ENCODE measurements at regions not wholly inside any gene's neighbourhood (a gene's known extent, or its start where the extent isn't known, plus 50 kb on each side); places are given as distances from the start of the nearest gene placed in this dataset.

DNA sequence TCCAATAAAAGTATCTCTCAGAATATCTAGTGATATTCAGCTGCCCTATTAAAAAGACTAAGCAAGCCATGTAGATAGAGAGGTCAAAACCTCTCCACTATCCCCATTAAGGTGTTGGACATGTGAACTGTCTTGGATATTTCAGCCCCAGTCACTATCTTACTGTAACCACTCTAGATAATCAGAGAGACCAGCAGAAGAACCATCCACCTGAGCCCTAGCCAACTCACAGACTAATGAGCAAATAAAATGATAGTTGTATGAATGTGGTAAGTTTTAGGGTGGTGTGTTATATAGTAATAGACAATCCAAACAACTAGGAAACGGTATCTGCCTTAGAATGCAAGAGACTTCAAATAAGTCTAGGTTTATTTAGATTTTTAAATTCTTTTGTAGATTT, 268.6 kb upstream of the KLF14 start:
- no peak for FAIRE-seq
- TF ChIP-seq TAF1 (IDR thresholded peaks at IDR 0.05; ENCODE audit: borderline replicate concordance, low read depth, low read length) (no peak), POLR2AphosphoS5 (IDR thresholded peaks at IDR 0.05; ENCODE audit: low read depth, low read length) (no peak), POLR2A (IDR thresholded peaks at IDR 0.05; ENCODE audit: low read depth, low read length) (no peak)
- no peak for DNase-seq (ENCODE audit: insufficient read length)

DNA sequence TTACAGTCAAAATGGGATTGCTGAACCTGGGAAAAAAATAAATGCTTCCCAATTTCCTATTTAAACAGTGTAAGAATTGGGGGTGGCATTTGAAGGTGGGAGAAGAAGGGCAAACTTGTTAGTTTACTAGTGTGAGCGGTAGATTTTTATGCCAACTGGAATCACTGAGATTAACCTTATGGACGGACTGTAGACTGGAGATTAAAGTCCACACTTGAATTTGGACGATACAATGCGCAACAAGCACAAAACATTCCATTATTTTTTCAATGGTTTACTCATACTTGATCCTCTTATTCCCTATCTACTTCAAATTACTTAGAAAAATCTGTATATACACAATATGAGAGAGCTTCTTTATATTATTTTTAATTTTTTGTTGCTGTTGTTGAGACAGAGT, 269.6 kb upstream of the KLF14 start:
- FAIRE-seq (no peak), DNase-seq (ENCODE audit: insufficient read length) (no peak)
- no peak for TF ChIP-seq POLR2A (IDR thresholded peaks at IDR 0.05; ENCODE audit: low read depth, low read length)
- TF ChIP-seq POLR2AphosphoS5 (IDR thresholded peaks at IDR 0.05; ENCODE audit: low read depth, low read length), result no peak
- TF ChIP-seq TAF1 (IDR thresholded peaks at IDR 0.05; ENCODE audit: borderline replicate concordance, low read depth, low read length), result no peak

DNA sequence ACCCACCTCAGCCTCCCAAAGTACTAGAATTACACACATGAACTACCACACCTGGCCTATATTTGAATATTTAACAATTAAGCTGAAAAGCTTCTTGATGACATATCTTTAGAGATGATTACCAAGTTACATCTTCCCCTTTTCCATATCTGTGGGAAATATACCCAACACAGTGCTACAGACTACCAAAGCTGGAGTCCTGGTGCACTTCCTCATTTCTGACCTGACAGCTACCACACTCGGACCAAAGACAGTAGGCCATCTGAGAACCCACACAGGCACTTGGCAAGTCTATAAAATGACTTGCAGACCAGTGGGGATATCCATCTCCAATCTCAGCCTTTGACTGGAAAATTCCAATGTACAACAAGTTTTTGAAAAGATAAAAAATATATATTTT, 270.4 kb upstream of the KLF14 start:
- TF ChIP-seq POLR2AphosphoS5 (IDR thresholded peaks at IDR 0.05; ENCODE audit: low read depth, low read length), result no peak
- TF ChIP-seq POLR2A (IDR thresholded peaks at IDR 0.05; ENCODE audit: low read depth, low read length), result no peak
- no peak for TF ChIP-seq TAF1 (IDR thresholded peaks at IDR 0.05; ENCODE audit: borderline replicate concordance, low read depth, low read length)
- FAIRE-seq, result no peak
- no peak for DNase-seq (ENCODE audit: insufficient read length)

DNA sequence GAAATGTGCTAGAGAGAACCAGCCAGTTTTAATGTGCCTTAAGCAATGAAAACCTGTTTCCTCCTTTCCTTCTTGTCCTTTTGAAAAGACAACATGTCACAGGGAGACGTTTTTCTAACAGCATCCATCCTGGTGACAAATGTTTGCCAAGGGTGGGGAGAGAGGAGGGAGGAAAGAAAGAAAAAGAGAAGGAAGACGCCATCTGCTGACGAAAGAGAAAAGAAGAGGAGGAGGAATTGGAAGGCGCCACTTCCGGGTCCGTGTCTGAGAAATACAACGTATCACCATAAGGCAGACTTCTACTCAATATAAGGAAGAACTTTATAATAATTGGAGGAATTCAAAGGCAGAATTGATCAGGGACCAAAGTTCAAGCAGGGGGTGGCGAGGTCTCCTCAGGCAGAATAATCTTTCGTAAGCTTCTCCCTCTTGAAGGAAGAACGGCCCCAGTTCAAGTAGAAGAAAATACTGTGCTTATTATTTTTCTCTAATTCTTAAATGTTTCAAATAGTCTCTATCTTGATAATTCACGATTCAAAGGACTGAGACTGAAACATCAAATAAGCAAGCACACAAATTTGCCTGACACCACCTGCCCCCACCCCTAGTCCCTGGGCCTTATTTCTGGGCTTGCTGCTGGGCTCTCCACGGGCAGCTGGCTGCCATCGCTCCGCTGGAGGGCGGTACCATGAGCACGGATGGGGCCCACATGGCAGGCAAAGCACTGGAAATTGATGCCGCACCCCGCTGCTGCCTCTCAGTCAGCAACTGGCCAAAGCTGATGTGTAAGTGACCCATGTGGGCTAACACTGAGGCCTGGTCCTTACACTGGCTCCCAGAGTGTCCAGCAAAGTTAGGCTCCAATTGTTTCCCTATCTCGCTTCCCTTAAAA, 273.7 kb upstream of the KLF14 start:
- TF ChIP-seq TAF1 (IDR thresholded peaks at IDR 0.05; ENCODE audit: borderline replicate concordance, low read depth, low read length) (0 out of 2 replicates have a peak, but pooled peaks have one; percentile 17), POLR2A (IDR thresholded peaks at IDR 0.05; ENCODE audit: low read depth, low read length) (peak; percentile 42; the same call in 1 of the 2 replicates), POLR2AphosphoS5 (IDR thresholded peaks at IDR 0.05; ENCODE audit: low read depth, low read length) (peak; percentile 60)
- DNase-seq (ENCODE audit: insufficient read length), result no peak
- FAIRE-seq, result peak; percentile 89

DNA sequence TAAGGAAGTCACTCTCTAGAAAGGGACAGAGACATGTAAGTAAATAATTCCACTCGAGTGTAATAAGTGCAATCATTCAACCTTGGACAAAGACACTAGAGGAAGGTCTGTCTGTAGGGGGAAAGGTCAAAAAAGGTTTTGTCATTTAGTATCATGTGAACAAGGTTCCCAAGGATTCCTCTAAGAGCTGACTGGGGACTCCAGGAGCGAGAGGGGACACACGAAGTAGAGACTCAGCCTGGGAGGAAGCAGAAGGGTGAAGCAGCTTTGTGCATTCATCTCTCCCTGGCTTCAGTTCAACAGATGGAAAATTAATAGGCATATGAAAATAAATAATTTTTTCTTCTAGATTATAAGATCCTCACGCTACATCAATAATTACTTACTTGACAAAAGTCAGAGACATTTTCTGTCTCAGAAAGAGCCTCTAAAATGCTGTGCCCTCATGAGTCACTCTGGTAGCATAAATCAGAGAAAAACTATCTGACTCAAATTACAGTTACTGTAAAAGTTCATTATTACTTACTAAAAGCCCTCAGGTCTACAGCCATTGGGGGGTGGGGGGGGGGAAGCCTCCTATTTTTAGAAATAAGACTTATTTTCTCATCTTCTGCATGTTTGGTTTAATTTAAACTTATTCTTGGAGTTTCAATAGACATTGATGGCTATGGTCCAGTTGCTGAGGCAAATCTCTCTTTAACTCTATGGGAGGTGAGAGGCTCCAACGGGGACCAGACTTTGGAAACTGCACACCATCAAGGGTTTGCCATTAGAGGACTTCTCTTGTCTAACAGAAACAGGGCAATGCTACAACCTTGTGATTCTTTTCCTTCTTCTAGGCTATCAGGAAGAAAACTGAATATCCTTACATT, 275.1 kb upstream of the KLF14 start:
- DNase-seq (ENCODE audit: insufficient read length), result no peak
- TF ChIP-seq POLR2A (IDR thresholded peaks at IDR 0.05; ENCODE audit: low read depth, low read length) (no peak), POLR2AphosphoS5 (IDR thresholded peaks at IDR 0.05; ENCODE audit: low read depth, low read length) (no peak), TAF1 (IDR thresholded peaks at IDR 0.05; ENCODE audit: borderline replicate concordance, low read depth, low read length) (no peak)
- no peak for FAIRE-seq

DNA sequence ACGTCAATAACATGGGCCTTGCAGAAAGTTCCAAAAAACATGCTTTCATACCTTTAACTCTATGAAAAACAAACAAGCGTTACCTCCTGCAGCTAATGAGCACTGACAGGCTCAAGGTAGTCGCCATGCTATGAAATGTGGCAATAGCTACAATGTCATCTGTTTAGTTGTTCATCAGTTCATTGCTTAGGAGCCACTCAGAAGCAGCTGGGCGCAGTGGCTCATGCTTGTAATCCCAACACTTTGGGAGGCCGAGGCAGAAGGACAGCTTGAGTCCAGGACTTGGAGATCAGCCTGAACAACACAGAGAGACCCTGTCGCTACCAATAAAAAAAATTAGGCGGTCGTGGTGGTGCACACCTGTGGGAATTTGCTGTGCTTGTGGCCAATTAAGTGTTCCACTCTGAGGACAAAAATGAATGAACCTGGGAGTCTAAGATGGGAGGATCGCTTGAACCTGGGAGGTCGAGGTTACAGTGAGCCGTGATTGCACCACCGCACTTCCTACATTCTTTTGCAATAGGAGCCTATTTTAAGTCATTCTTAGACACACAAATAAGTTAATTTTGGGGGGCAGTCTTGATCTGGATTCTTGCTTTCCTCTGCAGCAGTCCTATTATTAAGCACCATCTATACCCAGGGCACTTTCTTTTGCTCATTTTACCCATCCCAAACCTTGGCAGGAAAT, 276.2 kb upstream of the KLF14 start:
- TF ChIP-seq POLR2AphosphoS5 (IDR thresholded peaks at IDR 0.05; ENCODE audit: low read depth, low read length), result no peak
- no peak for TF ChIP-seq TAF1 (IDR thresholded peaks at IDR 0.05; ENCODE audit: borderline replicate concordance, low read depth, low read length)
- no peak for TF ChIP-seq POLR2A (IDR thresholded peaks at IDR 0.05; ENCODE audit: low read depth, low read length)
- DNase-seq (ENCODE audit: insufficient read length) (no peak), FAIRE-seq (no peak)

DNA sequence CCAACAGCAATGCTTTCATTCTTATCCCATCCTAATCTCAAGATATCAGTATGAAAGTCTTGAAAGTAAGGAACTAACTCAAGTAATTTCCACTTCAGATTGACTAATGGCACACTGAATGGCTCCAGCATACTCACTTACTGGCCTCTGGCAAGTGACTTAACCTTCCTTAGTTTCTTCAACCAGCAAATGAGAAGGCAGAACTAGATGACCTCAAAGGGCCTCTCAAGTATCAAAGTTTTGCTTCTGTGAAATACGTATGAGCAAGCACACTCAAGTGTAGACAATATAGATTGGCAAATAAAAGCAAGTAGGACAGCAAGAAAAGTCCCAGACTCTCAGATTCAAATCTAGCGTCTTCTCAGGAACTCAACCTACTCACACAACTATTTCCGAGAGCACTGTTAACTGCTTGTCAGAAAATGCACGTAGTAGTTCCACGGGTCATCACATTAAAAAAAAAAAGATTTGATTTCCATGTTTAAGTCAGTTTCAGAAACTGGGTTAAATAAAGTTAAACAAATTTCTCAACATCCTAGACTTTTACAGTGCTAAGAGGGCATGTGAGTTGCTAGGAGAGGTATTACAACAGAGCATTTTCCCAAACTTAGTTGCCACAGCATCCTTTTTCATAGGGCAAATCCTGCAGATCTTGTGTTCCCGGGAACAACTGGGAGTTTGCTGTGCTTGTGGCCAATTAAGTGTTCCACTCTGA, 276.9 kb upstream of the KLF14 start:
- TF ChIP-seq TAF1 (IDR thresholded peaks at IDR 0.05; ENCODE audit: borderline replicate concordance, low read depth, low read length) (no peak), POLR2A (IDR thresholded peaks at IDR 0.05; ENCODE audit: low read depth, low read length) (no peak), POLR2AphosphoS5 (IDR thresholded peaks at IDR 0.05; ENCODE audit: low read depth, low read length) (no peak)
- FAIRE-seq, result peak; percentile 27
- no peak for DNase-seq (ENCODE audit: insufficient read length)

DNA sequence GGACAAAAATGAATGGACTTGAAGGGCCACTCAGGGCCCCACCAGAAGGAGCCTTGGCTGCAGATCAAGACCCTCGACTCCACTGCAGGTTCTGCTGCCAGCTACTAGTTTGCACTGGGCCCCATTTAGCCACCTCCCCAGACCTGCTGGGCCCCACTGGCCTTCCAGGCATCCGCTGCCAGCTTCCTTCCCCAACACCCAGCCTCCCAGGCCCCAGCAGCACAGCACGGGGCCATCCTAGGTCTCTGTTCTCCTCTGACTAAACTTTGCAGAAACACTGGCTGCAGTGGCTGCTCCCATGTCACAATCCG, 277.4 kb upstream of the KLF14 start:
- no peak for FAIRE-seq
- DNase-seq (ENCODE audit: insufficient read length), result no peak
- no peak for TF ChIP-seq POLR2AphosphoS5 (IDR thresholded peaks at IDR 0.05; ENCODE audit: low read depth, low read length)
- TF ChIP-seq POLR2A (IDR thresholded peaks at IDR 0.05; ENCODE audit: low read depth, low read length), result no peak
- no peak for TF ChIP-seq TAF1 (IDR thresholded peaks at IDR 0.05; ENCODE audit: borderline replicate concordance, low read depth, low read length)

DNA sequence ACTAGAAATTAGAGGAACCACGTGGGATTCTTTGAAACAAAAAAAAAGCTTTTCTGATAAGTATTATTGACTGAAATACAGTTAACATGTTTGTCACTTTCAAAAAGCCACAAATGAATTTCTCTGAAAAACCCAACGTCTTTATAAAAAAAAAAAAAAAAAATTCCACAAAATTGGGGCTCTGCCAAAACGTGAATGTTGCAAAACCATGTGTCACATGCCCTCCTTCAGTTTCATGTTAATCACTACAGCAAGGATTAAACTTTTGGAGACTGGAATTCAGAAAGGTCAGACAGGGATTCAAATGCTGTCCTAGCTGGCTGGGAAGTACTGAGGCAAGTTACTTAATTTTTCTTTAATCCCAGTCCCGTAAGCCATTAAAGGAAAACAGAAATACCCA, 278.0 kb upstream of the KLF14 start:
- DNase-seq (ENCODE audit: insufficient read length), result no peak
- FAIRE-seq, result no peak
- TF ChIP-seq TAF1 (IDR thresholded peaks at IDR 0.05; ENCODE audit: borderline replicate concordance, low read depth, low read length) (no peak), POLR2A (IDR thresholded peaks at IDR 0.05; ENCODE audit: low read depth, low read length) (no peak), POLR2AphosphoS5 (IDR thresholded peaks at IDR 0.05; ENCODE audit: low read depth, low read length) (no peak)

DNA sequence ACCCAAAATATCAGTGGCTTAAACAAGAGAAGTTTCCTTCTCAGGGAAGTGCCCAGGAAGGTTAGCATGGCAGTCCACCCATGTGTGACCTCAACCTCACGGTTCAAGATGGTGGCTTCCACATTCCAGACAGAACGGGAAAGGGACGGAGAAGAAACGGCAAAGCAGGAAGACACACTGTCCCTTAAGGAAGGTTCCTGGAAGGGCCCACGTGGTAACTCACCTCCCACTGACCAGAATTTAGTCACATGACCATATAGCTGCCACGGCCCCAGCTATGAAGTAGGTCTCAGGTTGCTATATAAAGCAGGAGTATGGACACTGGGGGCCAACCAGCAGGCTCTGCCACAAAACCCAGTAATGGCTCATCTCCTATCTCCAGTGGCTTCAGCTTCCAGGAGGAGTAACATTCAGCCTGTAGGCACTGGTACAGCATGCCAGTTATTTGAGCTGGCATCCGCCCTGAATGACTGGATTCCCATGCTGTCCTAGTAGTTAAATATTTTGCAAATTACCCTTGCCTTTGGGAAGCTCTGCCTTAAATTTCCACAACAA, 278.5 kb upstream of the KLF14 start:
- FAIRE-seq (peak; percentile 81), DNase-seq (ENCODE audit: insufficient read length) (no peak)
- no peak for TF ChIP-seq TAF1 (IDR thresholded peaks at IDR 0.05; ENCODE audit: borderline replicate concordance, low read depth, low read length)
- TF ChIP-seq POLR2AphosphoS5 (IDR thresholded peaks at IDR 0.05; ENCODE audit: low read depth, low read length), result no peak
- TF ChIP-seq POLR2A (IDR thresholded peaks at IDR 0.05; ENCODE audit: low read depth, low read length), result no peak

Measured in GM12892 (cell line).